KOPT-K1 (cell line): ENCODE measurements at regions not wholly inside any gene's neighbourhood (a gene's known extent, or its start where the extent isn't known, plus 50 kb on each side); places are given as distances from the start of the nearest gene placed in this dataset.

Experiments
- H3K27ac ChIP-seq: fragments of 200-600 bp; sonication (generic); 2 replicates; pipeline ENCODE4 v1.5.1; 2016; ENCODE audit warnings: antibody characterized with exemption, mild to moderate bottlenecking, low read depth, low read length; ENCODE audit not compliant: poor library complexity, severe bottlenecking
- H3K36me3 ChIP-seq: fragments of 200-600 bp; sonication (generic); 2 replicates; pipeline ENCODE4 v1.5.1; 2017; ENCODE audit warnings: antibody characterized with exemption, mild to moderate bottlenecking, low read length, moderate library complexity; ENCODE audit not compliant: insufficient read depth
- H3K9me3 ChIP-seq: fragments of 200-600 bp; sonication (generic); 2 replicates; pipeline ENCODE4 v1.5.1; 2017; ENCODE audit warnings: antibody characterized with exemption, low read length, mild to moderate bottlenecking; ENCODE audit not compliant: insufficient read depth, poor library complexity, severe bottlenecking

GRCh38 chr5:54764102-54765090 is 221.0 kb downstream of the ESM1 start:
- peaks cover 6% of the 10 kb centered on the region for H3K9me3 ChIP-seq
- H3K27ac ChIP-seq = no peak overlapping the region
- no peaks in the 10 kb centered on the region for H3K36me3 ChIP-seq

GRCh38 chr5:54761213-54761701 is 224.1 kb downstream of the ESM1 start:
- Histone ChIP-seq H3K27ac (no peak overlapping the region), H3K36me3 (no peaks in the 10 kb centered on the region), H3K9me3 (peaks cover 6% of the 10 kb centered on the region)

- Histone ChIP-seq H3K27ac (no peak overlapping the region), H3K9me3 (peaks cover 6% of the 10 kb centered on the region), H3K36me3 (no peaks in the 10 kb centered on the region)
Observed at GRCh38 chr5:54760182-54760935, 225.0 kb downstream of the ESM1 start.

GRCh38 chr5:54758038-54758437 is 227.4 kb downstream of the ESM1 start:
- no peaks in the 10 kb centered on the region for H3K9me3 ChIP-seq
- H3K27ac ChIP-seq = no peak overlapping the region
- H3K36me3 ChIP-seq = no peaks in the 10 kb centered on the region

- Histone ChIP-seq H3K27ac (no peak overlapping the region), H3K36me3 (no peaks in the 10 kb centered on the region), H3K9me3 (no peaks in the 10 kb centered on the region)
Observed at GRCh38 chr5:54757541-54757940, 227.9 kb downstream of the ESM1 start.

GRCh38 chr5:54756796-54757402 is 228.5 kb downstream of the ESM1 start:
- Histone ChIP-seq H3K36me3 (no peaks in the 10 kb centered on the region), H3K9me3 (no peaks in the 10 kb centered on the region), H3K27ac (no peak overlapping the region)

- no peak overlapping the region for H3K27ac ChIP-seq
- H3K9me3 ChIP-seq = no peaks in the 10 kb centered on the region
- no peaks in the 10 kb centered on the region for H3K36me3 ChIP-seq
Observed at GRCh38 chr5:54756301-54756700, 229.1 kb downstream of the ESM1 start.

- Histone ChIP-seq H3K9me3 (no peaks in the 10 kb centered on the region), H3K36me3 (no peaks in the 10 kb centered on the region), H3K27ac (no peak overlapping the region)
Observed at GRCh38 chr5:54754878-54755277, 230.5 kb downstream of the ESM1 start.

GRCh38 chr5:54754420-54754819 is 231.0 kb downstream of the ESM1 start:
- Histone ChIP-seq H3K36me3 (no peaks in the 10 kb centered on the region), H3K27ac (no peak overlapping the region), H3K9me3 (no peaks in the 10 kb centered on the region)

GRCh38 chr5:54753753-54754152 is 231.6 kb downstream of the ESM1 start:
- no peaks in the 10 kb centered on the region for H3K9me3 ChIP-seq
- no peaks in the 10 kb centered on the region for H3K36me3 ChIP-seq
- H3K27ac ChIP-seq = no peak overlapping the region

GRCh38 chr5:54753034-54753433 is 232.4 kb downstream of the ESM1 start:
- Histone ChIP-seq H3K36me3 (no peaks in the 10 kb centered on the region), H3K27ac (no peak overlapping the region), H3K9me3 (no peaks in the 10 kb centered on the region)

- H3K9me3 ChIP-seq = no peaks in the 10 kb centered on the region
- H3K36me3 ChIP-seq = no peaks in the 10 kb centered on the region
- no peak overlapping the region for H3K27ac ChIP-seq
Observed at GRCh38 chr5:54748527-54748926, 231.0 kb downstream of the SNX18 start.

GRCh38 chr5:54746777-54747398 is 229.3 kb downstream of the SNX18 start:
- Histone ChIP-seq H3K36me3 (no peaks in the 10 kb centered on the region), H3K9me3 (no peaks in the 10 kb centered on the region), H3K27ac (no peak overlapping the region)

GRCh38 chr5:54746346-54746745 is 228.8 kb downstream of the SNX18 start:
- H3K27ac ChIP-seq = no peak overlapping the region
- H3K36me3 ChIP-seq = no peaks in the 10 kb centered on the region
- H3K9me3 ChIP-seq = no peaks in the 10 kb centered on the region

- no peaks in the 10 kb centered on the region for H3K9me3 ChIP-seq
- no peaks in the 10 kb centered on the region for H3K36me3 ChIP-seq
- no peak overlapping the region for H3K27ac ChIP-seq
Observed at GRCh38 chr5:54745599-54745998, 228.0 kb downstream of the SNX18 start.
